OCI-LY7 (cell line): ENCODE measurements at regions not wholly inside any gene's neighbourhood (a gene's known extent, or its start where the extent isn't known, plus 50 kb on each side); places are given as distances from the start of the nearest gene placed in this dataset.

Experiments
- BruUV-seq: library from RNA; stranded (reverse); fragments of 400-500 nt; replicated peaks from 2 replicates; lab custom pipeline; 2021; lab: Mats Ljungman, UMichigan
- CTCF ChIA-PET: fragments of 300-600 bp; sonication (Branson Sonifier 250); formaldehyde crosslinking; loops from one replicate; lab custom pipeline; 2022; ENCODE audit warnings: antibody characterized with exemption; ENCODE audit not compliant: unreplicated experiment; lab: Charles Lee
- POLR2A ChIA-PET: fragments of 300-600 bp; sonication (Branson Sonifier 250); formaldehyde crosslinking; loops from one replicate; lab custom pipeline; 2022; ENCODE audit warnings: antibody characterized with exemption; lab: Charles Lee
- DNase-seq: peaks from one replicate; pipeline ENCODE4 v3.0.0-alpha.2; 2015; ENCODE audit warnings: low spot score
- H2AFZ ChIP-seq: fragments of 200-600 bp; sonication (generic), shearing (Covaris generic); 2 replicates; pipeline ENCODE4 v1.6.1; 2014; ENCODE audit warnings: mild to moderate bottlenecking, antibody characterized with exemption, low read length, moderate library complexity
- H3K27ac ChIP-seq: fragments of 200-600 bp; sonication (generic); 2 replicates; pipeline ENCODE4 v1.5.1; 2014; ENCODE audit warnings: mixed run types, low read depth, mild to moderate bottlenecking, moderate library complexity, low read length, inconsistent platforms; ENCODE audit not compliant: poor library complexity, severe bottlenecking
- H3K36me3 ChIP-seq: fragments of 200-600 bp; sonication (generic); 2 replicates; pipeline ENCODE4 v1.6.1; 2014; ENCODE audit warnings: mild to moderate bottlenecking, antibody characterized with exemption, low read length, moderate library complexity, mixed read lengths; ENCODE audit not compliant: insufficient read depth
- H3K4me1 ChIP-seq: fragments of 200-600 bp; sonication (generic); 2 replicates; pipeline ENCODE4 v1.5.1; 2014; ENCODE audit warnings: mild to moderate bottlenecking, low read length; ENCODE audit not compliant: insufficient read depth, poor library complexity, severe bottlenecking
- H3K4me2 ChIP-seq: fragments of 200-600 bp; sonication (generic); 2 replicates; pipeline ENCODE4 v1.6.1; 2014; ENCODE audit warnings: mild to moderate bottlenecking, low read length
- H3K4me3 ChIP-seq: fragments of 200-600 bp; sonication (generic); 2 replicates; pipeline ENCODE4 v1.5.1; 2014; ENCODE audit warnings: mild to moderate bottlenecking, low read depth, low read length; ENCODE audit not compliant: poor library complexity, severe bottlenecking
- H3K79me2 ChIP-seq: fragments of 200-600 bp; sonication (generic); 2 replicates; pipeline ENCODE4 v1.6.1; 2016; ENCODE audit warnings: low read depth, mild to moderate bottlenecking, low read length, moderate library complexity, mixed read lengths; ENCODE audit not compliant: insufficient read depth
- H3K9me2 ChIP-seq: fragments of 200-600 bp; sonication (generic); 2 replicates; pipeline ENCODE4 v1.6.1; 2016; ENCODE audit warnings: mild to moderate bottlenecking, low read length, mixed read lengths; ENCODE audit not compliant: insufficient read depth
- H3K9me3 ChIP-seq: fragments of 200-600 bp; sonication (generic); 2 replicates; pipeline ENCODE4 v1.6.1; 2014; ENCODE audit warnings: mild to moderate bottlenecking, mixed run types, low read length, mixed read lengths
- H4K20me1 ChIP-seq: fragments of 200-600 bp; sonication (generic); 2 replicates; pipeline ENCODE4 v1.6.1; 2014; ENCODE audit warnings: mild to moderate bottlenecking, antibody characterized with exemption, low read length, moderate library complexity, mixed read lengths; ENCODE audit not compliant: insufficient read depth
- EZH2phosphoT487 ChIP-seq: fragments of 200-600 bp; sonication (generic); IDR thresholded peaks from 2 replicates; pipeline ENCODE4 v1.6.1; 2018; ENCODE audit warnings: low read depth, borderline replicate concordance, mild to moderate bottlenecking, mixed run types, antibody characterized with exemption, low read length, moderate library complexity, mixed read lengths
- intact Hi-C: fragments of 100-400 bp; cut with micrococcal nuclease; formaldehyde crosslinking; loops from one replicate; pipeline ENCODE4 v1.10.0; 2022; ENCODE audit not compliant: unreplicated experiment
- TF ChIP-seq, protein P1 (sequence below): fragments of 200-600 bp; sonication (generic); conservative IDR thresholded peaks from 2 replicates; pipeline ENCODE4 v1.5.1; 2014; ENCODE audit warnings: mild to moderate bottlenecking, antibody characterized with exemption, low read length, moderate library complexity, mixed read lengths

DNA sequence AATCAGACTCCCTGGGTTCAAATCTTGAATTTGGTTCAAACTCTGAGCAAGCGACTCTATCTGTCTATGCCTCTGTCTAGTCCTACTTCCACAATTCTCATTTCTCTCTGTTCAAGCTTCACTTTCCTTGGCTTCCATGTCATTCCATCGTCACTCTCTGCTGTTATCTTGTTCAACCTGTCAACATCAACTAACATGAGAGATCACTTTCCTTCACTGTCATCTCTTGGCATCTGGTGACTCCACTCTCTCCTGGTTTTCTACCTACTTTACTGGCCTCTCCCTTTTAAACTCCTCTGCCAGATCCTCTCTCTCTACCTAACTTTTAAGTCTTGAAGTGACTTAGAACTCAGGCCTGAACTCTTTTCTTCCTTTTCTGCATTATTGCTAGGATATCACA is 240.2 kb downstream of the BCAT1 start:
- no peaks in the 10 kb centered on the region for H4K20me1 ChIP-seq
- no peaks in the 10 kb centered on the region for H3K9me3 ChIP-seq
- no peaks in the 10 kb centered on the region for H3K9me2 ChIP-seq
- H3K4me2 ChIP-seq: no peak overlapping the region
- H2AFZ ChIP-seq: no peak overlapping the region; the same call in 1 of the 2 replicates
- ChIA-PET POLR2A (interaction anchor here (0.6 to 1.0 kb wide), 3 partner anchors 10 to 34 kb away, joined by 3 to 4 read pairs (median 3); no protein-coding TSS in a partner anchor), CTCF (no interaction called here)
- H3K4me1 ChIP-seq: peaks cover 32% of the 10 kb centered on the region
- H3K36me3 ChIP-seq: no peaks in the 10 kb centered on the region
- no peaks in the 10 kb centered on the region for H3K79me2 ChIP-seq
- intact Hi-C loops: no loop called here
- TF ChIP-seq EZH2phosphoT487: no peak
- TF ChIP-seq, protein P1, sequence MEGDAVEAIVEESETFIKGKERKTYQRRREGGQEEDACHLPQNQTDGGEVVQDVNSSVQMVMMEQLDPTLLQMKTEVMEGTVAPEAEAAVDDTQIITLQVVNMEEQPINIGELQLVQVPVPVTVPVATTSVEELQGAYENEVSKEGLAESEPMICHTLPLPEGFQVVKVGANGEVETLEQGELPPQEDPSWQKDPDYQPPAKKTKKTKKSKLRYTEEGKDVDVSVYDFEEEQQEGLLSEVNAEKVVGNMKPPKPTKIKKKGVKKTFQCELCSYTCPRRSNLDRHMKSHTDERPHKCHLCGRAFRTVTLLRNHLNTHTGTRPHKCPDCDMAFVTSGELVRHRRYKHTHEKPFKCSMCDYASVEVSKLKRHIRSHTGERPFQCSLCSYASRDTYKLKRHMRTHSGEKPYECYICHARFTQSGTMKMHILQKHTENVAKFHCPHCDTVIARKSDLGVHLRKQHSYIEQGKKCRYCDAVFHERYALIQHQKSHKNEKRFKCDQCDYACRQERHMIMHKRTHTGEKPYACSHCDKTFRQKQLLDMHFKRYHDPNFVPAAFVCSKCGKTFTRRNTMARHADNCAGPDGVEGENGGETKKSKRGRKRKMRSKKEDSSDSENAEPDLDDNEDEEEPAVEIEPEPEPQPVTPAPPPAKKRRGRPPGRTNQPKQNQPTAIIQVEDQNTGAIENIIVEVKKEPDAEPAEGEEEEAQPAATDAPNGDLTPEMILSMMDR: no peak
- no peak for DNase-seq
- no peak overlapping the region for H3K27ac ChIP-seq
- no TSS peak for BruUV-seq
- H3K4me3 ChIP-seq: no peak overlapping the region

DNA sequence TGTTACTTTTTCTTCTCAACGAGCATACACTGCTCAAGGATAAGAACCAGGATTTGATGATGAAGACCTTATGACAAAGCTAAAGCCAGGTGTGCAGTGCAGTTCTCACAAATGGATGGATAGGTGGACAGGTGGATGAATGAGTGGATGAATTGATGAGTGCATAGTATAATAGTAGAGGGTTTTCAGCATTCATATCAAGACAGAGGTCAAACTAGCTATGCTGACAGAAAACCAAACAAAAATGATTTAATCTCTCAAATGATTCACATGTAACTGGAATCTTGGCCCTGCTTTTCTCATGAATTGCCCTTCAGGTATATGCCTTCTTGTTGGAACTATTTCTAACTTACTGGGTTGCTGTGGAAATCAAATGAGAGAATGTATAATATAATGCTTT is 240.9 kb downstream of the BCAT1 start:
- Histone ChIP-seq H3K36me3 (no peaks in the 10 kb centered on the region), H3K9me2 (no peaks in the 10 kb centered on the region), H3K9me3 (no peaks in the 10 kb centered on the region), H3K4me1 (peaks cover 32% of the 10 kb centered on the region), H3K4me2 (no peak overlapping the region), H3K79me2 (no peaks in the 10 kb centered on the region), H3K27ac (no peak overlapping the region), H2AFZ (no peak overlapping the region), H3K4me3 (no peak overlapping the region), H4K20me1 (no peaks in the 10 kb centered on the region)
- BruUV-seq: no TSS peak
- TF ChIP-seq EZH2phosphoT487: no peak
- TF ChIP-seq, protein P1: no peak
- DNase-seq: no peak
- intact Hi-C loops: no loop called here
- POLR2A ChIA-PET: interaction anchor here (0.7 to 1.6 kb wide), 3 partner anchors 11 to 35 kb away, joined by 3 to 4 read pairs (median 3); no protein-coding TSS in a partner anchor
- CTCF ChIA-PET: no interaction called here

DNA sequence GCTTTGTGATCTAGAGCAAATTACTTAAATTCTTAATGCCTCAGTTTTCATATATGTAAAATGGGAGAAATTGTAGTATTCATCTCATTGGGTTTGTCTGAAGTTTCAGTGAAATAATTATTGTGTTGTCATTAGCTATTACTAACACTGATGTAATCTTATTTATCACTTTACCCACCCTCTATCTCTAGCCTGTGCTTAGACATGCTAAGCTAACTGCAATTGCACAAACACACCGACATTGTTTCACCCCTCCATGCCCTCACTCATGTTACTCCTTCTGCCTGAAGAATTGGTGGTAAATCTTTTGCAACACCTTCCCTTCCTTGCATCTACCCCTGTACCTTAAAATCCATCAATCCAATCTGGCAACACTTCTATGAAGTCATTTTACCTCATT is 241.6 kb downstream of the BCAT1 start:
- Histone ChIP-seq H2AFZ (no peak overlapping the region), H3K4me2 (no peak overlapping the region), H3K36me3 (no peaks in the 10 kb centered on the region), H3K79me2 (no peaks in the 10 kb centered on the region), H3K4me1 (peaks cover 32% of the 10 kb centered on the region), H3K9me2 (no peaks in the 10 kb centered on the region), H3K4me3 (no peak overlapping the region), H4K20me1 (no peaks in the 10 kb centered on the region), H3K9me3 (no peaks in the 10 kb centered on the region), H3K27ac (no peak overlapping the region)
- TF ChIP-seq EZH2phosphoT487: no peak
- TF ChIP-seq, protein P1: no peak
- ChIA-PET POLR2A (interaction anchor here (1.6 kb wide), 1 partner anchor 24 kb away, joined by 3 read pairs; no protein-coding TSS in a partner anchor), CTCF (no interaction called here)
- no TSS peak for BruUV-seq
- intact Hi-C loops: no loop called here
- DNase-seq: no peak
